Neuronal stem cell (in vitro differentiated cells): ENCODE measurements at regions not wholly inside any gene's neighbourhood (a gene's known extent, or its start where the extent isn't known, plus 50 kb on each side); places are given as distances from the start of the nearest gene placed in this dataset.

Experiments
- DNase-seq: peaks from one replicate; pipeline ENCODE4 v3.0.0-alpha.2; 2013; ENCODE audit warnings: low spot score
- H2AFZ ChIP-seq: one replicate; pipeline ENCODE4 v1.6.1; 2013; ENCODE audit warnings: mild to moderate bottlenecking, low read length, inconsistent platforms
- H2AK5ac ChIP-seq: 2 replicates; pipeline ENCODE4 v1.6.1; 2013; ENCODE audit warnings: low read depth, mild to moderate bottlenecking, inconsistent platforms, low read length, moderate library complexity, mixed read lengths
- H2BK120ac ChIP-seq: 2 replicates; pipeline ENCODE4 v1.6.1; 2013; ENCODE audit warnings: low read depth, mild to moderate bottlenecking, inconsistent platforms, low read length, moderate library complexity, mixed read lengths
- H2BK12ac ChIP-seq: one replicate; pipeline ENCODE4 v1.6.1; 2013; ENCODE audit warnings: low read length, inconsistent platforms
- H2BK15ac ChIP-seq: 2 replicates; pipeline ENCODE4 v1.6.1; 2013; ENCODE audit warnings: mild to moderate bottlenecking, low read length, inconsistent platforms, mixed read lengths
- H2BK5ac ChIP-seq: one replicate; pipeline ENCODE4 v1.6.1; 2013; ENCODE audit warnings: inconsistent platforms, mild to moderate bottlenecking, low read length, moderate library complexity
- H3K14ac ChIP-seq: one replicate; pipeline ENCODE4 v1.6.1; 2013; ENCODE audit warnings: low read length, inconsistent platforms
- H3K18ac ChIP-seq: 2 replicates; pipeline ENCODE4 v1.6.1; 2013; ENCODE audit warnings: low read length, inconsistent platforms
- H3K23ac ChIP-seq: 2 replicates; pipeline ENCODE4 v1.6.1; 2013; ENCODE audit warnings: low read depth, mild to moderate bottlenecking, mixed read lengths, low read length, inconsistent platforms; ENCODE audit not compliant: poor library complexity
- H3K27ac ChIP-seq: replicated peaks from 3 replicates; pipeline ENCODE4 v1.5.1; 2013; ENCODE audit warnings: low read length, inconsistent platforms
- H3K27me3 ChIP-seq, 3 experiments: 2 replicates each; pipeline ENCODE4 v1.6.1; 2013; ENCODE audit warnings: low read length in 3 of 3, mild to moderate bottlenecking in 2 of 3, inconsistent platforms in 1 of 3, low read depth in 1 of 3, mixed read lengths in 1 of 3, moderate library complexity in 1 of 3; ENCODE audit not compliant: control insufficient read depth in 3 of 3, insufficient read depth in 3 of 3
- H3K36me3 ChIP-seq, 2 donors: replicated peaks in 1 of 2; 2 replicates each; pipeline ENCODE4 v1.6.1; 2013; ENCODE audit warnings: low read length in 2 of 2; ENCODE audit not compliant: control insufficient read depth in 2 of 2, insufficient read depth in 2 of 2
- H3K4ac ChIP-seq: 2 replicates; pipeline ENCODE4 v1.6.1; 2013; ENCODE audit warnings: inconsistent platforms, mild to moderate bottlenecking, low read length, moderate library complexity
- H3K4me1 ChIP-seq, 2 donors: 1 replicate in 1 of 2; 2 replicates in 1 of 2; pipeline ENCODE4 v1.6.1; 2013; ENCODE audit warnings: low read length in 2 of 2, low read depth in 1 of 2; ENCODE audit not compliant: control insufficient read depth in 2 of 2, insufficient read depth in 1 of 2
- H3K4me2 ChIP-seq: one replicate; pipeline ENCODE4 v1.6.1; 2013; ENCODE audit warnings: mild to moderate bottlenecking, low read length, inconsistent platforms; ENCODE audit not compliant: insufficient read depth, poor library complexity, severe bottlenecking
- H3K4me3 ChIP-seq, 2 donors: 2 replicates each; pipeline ENCODE4 v1.5.1; 2013; ENCODE audit warnings: low read length in 2 of 2, mild to moderate bottlenecking in 2 of 2, inconsistent platforms in 1 of 2, moderate library complexity in 1 of 2
- H3K79me1 ChIP-seq: one replicate; pipeline ENCODE4 v1.6.1; 2013; ENCODE audit warnings: low read depth, mild to moderate bottlenecking, inconsistent platforms, low read length, moderate library complexity
- H3K9ac ChIP-seq: one replicate; pipeline ENCODE4 v1.6.1; 2013; ENCODE audit warnings: mild to moderate bottlenecking, low read depth, low read length, inconsistent platforms; ENCODE audit not compliant: poor library complexity
- H3K9me3 ChIP-seq, 2 donors: replicated peaks in 1 of 2; 2 replicates each; pipeline versions ENCODE3 to v1.6.1; 2013; ENCODE audit warnings: low read length in 2 of 2, mild to moderate bottlenecking in 2 of 2, inconsistent platforms in 1 of 2, low read depth in 1 of 2, mixed read lengths in 1 of 2, moderate library complexity in 1 of 2; ENCODE audit not compliant: control insufficient read depth in 2 of 2, insufficient read depth in 1 of 2
- H4K8ac ChIP-seq: one replicate; pipeline ENCODE4 v1.6.1; 2013; ENCODE audit warnings: low read depth, mild to moderate bottlenecking, inconsistent platforms, low read length, moderate library complexity
- H4K91ac ChIP-seq: one replicate; pipeline ENCODE4 v1.6.1; 2013; ENCODE audit warnings: low read length, low read depth, mild to moderate bottlenecking, inconsistent platforms; ENCODE audit not compliant: poor library complexity
- WGBS, 2 donors: extraction: QIAGEN DNeasy Blood & Tissue Kit; methylation state at CpG; one replicate each; pipeline ENCODE4 v1.1.7; 2013; ENCODE audit warnings: missing lambda C conversion rate in 2 of 2, mixed read lengths in 1 of 2; ENCODE audit not compliant: insufficient read length in 2 of 2, insufficient replicate concordance in 1 of 2; ENCODE audit errors: extremely low coverage in 2 of 2; 5-methylcytosine and 5-hydroxymethylcytosine counted together

- Histone ChIP-seq H3K4me1 (no peaks in the 10 kb centered on the region), H3K9ac (no peak overlapping the region)
Measured at GRCh38 chr5:163855754-163856153, 350.3 kb downstream of the MAT2B start.

GRCh38 chr5:163861670-163862069, 356.3 kb downstream of the MAT2B start:
- no peak overlapping the region for H2AK5ac ChIP-seq

More at GRCh38 chr5:163855754-163856153, 350.3 kb downstream of the MAT2B start:
- Histone ChIP-seq H3K4me2 (no peak overlapping the region), H3K14ac (no peak overlapping the region), H4K8ac (no peak overlapping the region), H4K91ac (no peak overlapping the region), H3K4me3 (no peak overlapping the region), H2BK5ac (no peak overlapping the region), H3K79me1 (no peaks in the 10 kb centered on the region), H3K36me3 (no peaks in the 10 kb centered on the region), H3K27ac (no peak overlapping the region), H3K23ac (no peak overlapping the region), H2BK15ac (no peak overlapping the region), H2BK12ac (no peak overlapping the region), H3K9me3 (peaks cover 2 to 19% of the 10 kb centered on the region in 2 donors), H3K4ac (no peak overlapping the region), H3K18ac (no peak overlapping the region), H2BK120ac (no peak overlapping the region), H2AFZ (no peak overlapping the region), H2AK5ac (no peak overlapping the region), H3K27me3 (no peaks in the 10 kb centered on the region)
- DNase-seq, result no peak
- WGBS, 2 donors, result no CpG with 5 or more reads among the region's 1 CpG

GRCh38 chr5:163867324-163867723, 361.9 kb downstream of the MAT2B start:
- H4K8ac ChIP-seq, result no peak overlapping the region
- H3K4ac ChIP-seq, result no peak overlapping the region
- no peak overlapping the region for H4K91ac ChIP-seq
- WGBS, 2 donors, result no CpG with 5 or more reads among the region's 2 CpGs
- no peak overlapping the region for H3K4me2 ChIP-seq
- no peaks in the 10 kb centered on the region for H3K9me3 ChIP-seq
- no peak overlapping the region for H2AK5ac ChIP-seq
- no peak overlapping the region for H2BK12ac ChIP-seq
- H3K36me3 ChIP-seq, result no peaks in the 10 kb centered on the region
- H3K27ac ChIP-seq, result no peak overlapping the region
- H3K18ac ChIP-seq, result no peak overlapping the region
- DNase-seq, result no peak
- H2BK5ac ChIP-seq, result no peak overlapping the region
- H3K79me1 ChIP-seq, result no peaks in the 10 kb centered on the region
- H2BK15ac ChIP-seq, result no peak overlapping the region
- no peaks in the 10 kb centered on the region for H3K27me3 ChIP-seq
- no peak overlapping the region for H3K9ac ChIP-seq
- H2AFZ ChIP-seq, result no peak overlapping the region
- no peak overlapping the region for H3K23ac ChIP-seq
- peaks cover 2 to 8% of the 10 kb centered on the region in 2 donors for H3K4me1 ChIP-seq
- H3K14ac ChIP-seq, result no peak overlapping the region
- H2BK120ac ChIP-seq, result no peak overlapping the region
- H3K4me3 ChIP-seq, result no peak overlapping the region

More at GRCh38 chr5:163861670-163862069, 356.3 kb downstream of the MAT2B start:
- no peaks in the 10 kb centered on the region for H3K79me1 ChIP-seq
- peaks cover 0 to 2% of the 10 kb centered on the region in 2 donors for H3K9me3 ChIP-seq
- H3K4ac ChIP-seq, result no peak overlapping the region
- no peaks in the 10 kb centered on the region for H3K27me3 ChIP-seq
- WGBS, 2 donors, result no CpG with 5 or more reads among the region's 3 CpGs
- H4K8ac ChIP-seq, result no peak overlapping the region
- no peak overlapping the region for H2BK5ac ChIP-seq
- no peak overlapping the region for H4K91ac ChIP-seq
- H3K36me3 ChIP-seq, result no peaks in the 10 kb centered on the region
- H2AFZ ChIP-seq, result no peak overlapping the region
- no peak overlapping the region for H2BK120ac ChIP-seq
- no peak for DNase-seq
- no peak overlapping the region for H2BK12ac ChIP-seq
- no peak overlapping the region for H3K4me3 ChIP-seq
- H2BK15ac ChIP-seq, result no peak overlapping the region
- H3K23ac ChIP-seq, result no peak overlapping the region
- no peak overlapping the region for H3K14ac ChIP-seq
- no peak overlapping the region for H3K27ac ChIP-seq
- H3K9ac ChIP-seq, result no peak overlapping the region
- H3K4me1 ChIP-seq, result no peaks in the 10 kb centered on the region
- H3K4me2 ChIP-seq, result no peak overlapping the region
- no peak overlapping the region for H3K18ac ChIP-seq

- Histone ChIP-seq H3K18ac (no peak overlapping the region), H3K14ac (no peak overlapping the region), H3K9ac (no peak overlapping the region), H4K8ac (no peak overlapping the region), H3K4me1 (peaks cover 2 to 8% of the 10 kb centered on the region in 2 donors), H3K36me3 (no peaks in the 10 kb centered on the region), H2BK5ac (no peak overlapping the region), H3K79me1 (no peaks in the 10 kb centered on the region), H3K4me2 (no peak overlapping the region), H3K27me3 (no peaks in the 10 kb centered on the region), H2BK120ac (no peak overlapping the region), H4K91ac (no peak overlapping the region), H3K27ac (no peak overlapping the region), H2AK5ac (no peak overlapping the region), H2BK12ac (no peak overlapping the region), H3K9me3 (no peaks in the 10 kb centered on the region), H3K23ac (no peak overlapping the region), H3K4me3 (no peak overlapping the region), H3K4ac (no peak overlapping the region), H2BK15ac (no peak overlapping the region), H2AFZ (no peak overlapping the region)
- WGBS, 2 donors, result no CpG with 5 or more reads among the region's 3 CpGs
- DNase-seq, result no peak
Measured at GRCh38 chr5:163867738-163868137, 362.3 kb downstream of the MAT2B start.
